Progenitor cell of endocrine pancreas (in vitro differentiated cells): ENCODE measurements at regions not wholly inside any gene's neighbourhood (a gene's known extent, or its start where the extent isn't known, plus 50 kb on each side); places are given as distances from the start of the nearest gene placed in this dataset.

ENCODE experiments used
- DNase-seq: peaks from one replicate; pipeline ENCODE4 v3.0.0; 2021; ENCODE audit warnings: low spot score; ENCODE audit not compliant: unreplicated experiment
- H3K27ac Mint-ChIP-seq: 2 replicates; pipeline ENCODE4 v1.8.0; 2021; ENCODE audit warnings: mild to moderate bottlenecking, moderate library complexity, mixed read lengths
- H3K27me3 Mint-ChIP-seq: 2 replicates; pipeline ENCODE4 v1.8.0; 2021; ENCODE audit warnings: mixed read lengths
- H3K36me3 Mint-ChIP-seq: 2 replicates; pipeline ENCODE4 v1.8.0; 2022; ENCODE audit warnings: mixed read lengths; ENCODE audit not compliant: insufficient read depth
- H3K4me1 Mint-ChIP-seq: 2 replicates; pipeline ENCODE4 v1.8.0; 2021; ENCODE audit warnings: low read depth, mixed read lengths
- H3K4me3 Mint-ChIP-seq: 2 replicates; pipeline ENCODE4 v1.8.0; 2021; ENCODE audit warnings: low read depth, mild to moderate bottlenecking, moderate library complexity, mixed read lengths
- H3K9me3 Mint-ChIP-seq: 2 replicates; pipeline ENCODE4 v1.8.0; 2021; ENCODE audit warnings: low read depth, mixed read lengths
- TF ChIP-seq, protein P1 (sequence below): fragments of 200-600 bp; sonication (generic); IDR thresholded peaks from one replicate; pipeline ENCODE4 v1.5.0; 2021; ENCODE audit warnings: antibody characterized with exemption, mild to moderate bottlenecking; ENCODE audit not compliant: unreplicated experiment

GRCh38 chr11:129576652-129577051, 201.0 kb downstream of the BARX2 start:
- DNase-seq, result no peak
- Mint-ChIP-seq H3K4me3 (no peak overlapping the region), H3K9me3 (no peaks in the 10 kb centered on the region), H3K27me3 (no peaks in the 10 kb centered on the region), H3K4me1 (peaks cover 13% of the 10 kb centered on the region), H3K27ac (peak overlapping the region; percentile 57), H3K36me3 (no peaks in the 10 kb centered on the region)
- TF ChIP-seq, protein P1, sequence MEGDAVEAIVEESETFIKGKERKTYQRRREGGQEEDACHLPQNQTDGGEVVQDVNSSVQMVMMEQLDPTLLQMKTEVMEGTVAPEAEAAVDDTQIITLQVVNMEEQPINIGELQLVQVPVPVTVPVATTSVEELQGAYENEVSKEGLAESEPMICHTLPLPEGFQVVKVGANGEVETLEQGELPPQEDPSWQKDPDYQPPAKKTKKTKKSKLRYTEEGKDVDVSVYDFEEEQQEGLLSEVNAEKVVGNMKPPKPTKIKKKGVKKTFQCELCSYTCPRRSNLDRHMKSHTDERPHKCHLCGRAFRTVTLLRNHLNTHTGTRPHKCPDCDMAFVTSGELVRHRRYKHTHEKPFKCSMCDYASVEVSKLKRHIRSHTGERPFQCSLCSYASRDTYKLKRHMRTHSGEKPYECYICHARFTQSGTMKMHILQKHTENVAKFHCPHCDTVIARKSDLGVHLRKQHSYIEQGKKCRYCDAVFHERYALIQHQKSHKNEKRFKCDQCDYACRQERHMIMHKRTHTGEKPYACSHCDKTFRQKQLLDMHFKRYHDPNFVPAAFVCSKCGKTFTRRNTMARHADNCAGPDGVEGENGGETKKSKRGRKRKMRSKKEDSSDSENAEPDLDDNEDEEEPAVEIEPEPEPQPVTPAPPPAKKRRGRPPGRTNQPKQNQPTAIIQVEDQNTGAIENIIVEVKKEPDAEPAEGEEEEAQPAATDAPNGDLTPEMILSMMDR, result no peak

DNA sequence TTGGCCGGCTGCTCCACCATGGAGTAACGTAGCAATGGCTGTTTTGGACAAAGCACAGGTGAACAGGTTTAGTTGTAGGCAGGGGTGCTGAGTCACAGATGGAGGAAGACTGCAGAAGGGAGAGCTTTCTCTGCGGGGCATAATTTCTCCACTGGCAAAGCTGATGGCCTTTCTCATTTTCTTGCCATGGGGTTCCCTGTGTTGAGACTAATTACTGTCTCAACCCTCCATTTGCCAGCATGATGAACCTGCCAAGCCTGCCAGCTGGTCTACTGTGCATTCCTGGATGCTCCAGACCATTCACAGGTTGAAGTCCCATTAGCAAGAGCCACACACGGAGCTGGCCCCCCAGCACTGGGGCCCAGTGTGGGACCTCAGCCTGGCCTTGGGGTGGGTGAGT, 202.4 kb downstream of the BARX2 start:
- no peak for DNase-seq
- Mint-ChIP-seq H3K9me3 (no peaks in the 10 kb centered on the region), H3K36me3 (no peaks in the 10 kb centered on the region), H3K27ac (no peak overlapping the region), H3K4me3 (no peak overlapping the region), H3K4me1 (peaks cover 13% of the 10 kb centered on the region), H3K27me3 (no peaks in the 10 kb centered on the region)
- TF ChIP-seq, protein P1, result no peak

DNA sequence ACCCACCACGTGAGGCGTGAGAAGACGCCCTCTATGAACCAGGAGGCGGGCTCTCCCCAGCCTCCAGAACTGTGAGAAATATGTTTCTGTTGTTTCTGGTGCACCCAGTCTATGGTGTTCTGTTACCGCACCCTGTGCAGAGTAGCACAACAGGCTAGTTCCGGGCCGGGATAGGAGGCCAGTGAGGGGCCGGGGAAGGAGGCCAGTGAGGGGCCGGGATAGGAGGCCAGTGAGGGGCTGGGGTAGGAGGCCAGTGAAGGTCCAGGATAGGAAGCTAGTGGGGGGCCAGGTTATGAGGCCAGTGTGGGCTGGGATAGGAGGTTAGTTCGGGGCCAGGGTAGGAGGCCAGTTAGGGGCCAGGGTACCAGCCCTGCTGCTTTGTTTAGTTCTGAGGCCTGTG, 204.6 kb downstream of the BARX2 start:
- Mint-ChIP-seq H3K36me3 (no peaks in the 10 kb centered on the region), H3K4me1 (peaks cover 13% of the 10 kb centered on the region), H3K4me3 (no peak overlapping the region), H3K27ac (no peak overlapping the region), H3K27me3 (peaks cover 4% of the 10 kb centered on the region), H3K9me3 (no peaks in the 10 kb centered on the region)
- TF ChIP-seq, protein P1, result no peak
- no peak for DNase-seq

GRCh38 chr11:129584316-129584715, 208.7 kb downstream of the BARX2 start:
- no peak for DNase-seq
- Mint-ChIP-seq H3K36me3 (no peaks in the 10 kb centered on the region), H3K4me3 (no peak overlapping the region), H3K4me1 (peaks cover 6% of the 10 kb centered on the region), H3K9me3 (no peaks in the 10 kb centered on the region), H3K27me3 (peaks cover 4% of the 10 kb centered on the region), H3K27ac (no peak overlapping the region)
- TF ChIP-seq, protein P1, result no peak

DNA sequence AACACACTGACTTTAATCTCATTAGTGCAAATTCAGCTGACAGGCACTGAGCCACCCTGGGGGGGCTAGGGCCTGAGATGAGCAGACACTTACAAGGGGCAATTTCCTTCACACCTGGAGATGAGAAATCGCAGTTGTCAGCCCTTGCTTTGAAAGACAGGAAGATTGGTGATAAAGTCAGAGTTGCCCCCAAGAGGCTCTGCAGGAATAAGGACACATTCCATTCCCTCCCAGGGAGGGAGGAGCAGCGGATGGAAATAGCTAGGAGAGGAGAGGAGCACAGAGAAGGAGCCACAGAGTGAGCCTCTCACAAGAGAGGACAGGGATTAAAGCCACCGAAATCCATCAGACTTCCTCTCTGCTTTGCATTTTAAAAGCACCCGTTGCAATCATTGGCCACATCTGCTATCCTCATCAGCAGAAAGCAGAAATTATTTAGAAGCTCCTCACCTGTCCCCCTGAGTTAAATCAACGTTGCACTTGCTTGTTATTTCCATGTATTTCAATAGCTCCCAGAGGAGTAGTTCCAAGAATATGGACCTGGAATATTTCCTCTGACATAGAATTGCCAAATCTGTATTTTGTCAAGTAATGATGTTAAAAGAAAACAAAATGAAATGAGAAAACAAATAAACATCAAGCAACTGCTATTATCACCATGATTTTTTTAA, 213.7 kb downstream of the BARX2 start:
- H3K9me3 Mint-ChIP-seq, result no peaks in the 10 kb centered on the region
- no peaks in the 10 kb centered on the region for H3K36me3 Mint-ChIP-seq
- no peak overlapping the region for H3K4me3 Mint-ChIP-seq
- TF ChIP-seq, protein P1, result no peak
- DNase-seq, result no peak
- H3K27me3 Mint-ChIP-seq, result peaks cover 6% of the 10 kb centered on the region
- no peaks in the 10 kb centered on the region for H3K4me1 Mint-ChIP-seq
- no peak overlapping the region for H3K27ac Mint-ChIP-seq
